GM21381 (cell line): ENCODE measurements at regions not wholly inside any gene's neighbourhood (a gene's known extent, or its start where the extent isn't known, plus 50 kb on each side); places are given as distances from the start of the nearest gene placed in this dataset.

Source experiments
- ATAC-seq: cut with Tn5 transposase; IDR thresholded peaks from one replicate; pipeline ENCODE4 v1.9.1; 2021; ENCODE audit warnings: mild to moderate bottlenecking, moderate library complexity; ENCODE audit not compliant: unreplicated experiment

DNA sequence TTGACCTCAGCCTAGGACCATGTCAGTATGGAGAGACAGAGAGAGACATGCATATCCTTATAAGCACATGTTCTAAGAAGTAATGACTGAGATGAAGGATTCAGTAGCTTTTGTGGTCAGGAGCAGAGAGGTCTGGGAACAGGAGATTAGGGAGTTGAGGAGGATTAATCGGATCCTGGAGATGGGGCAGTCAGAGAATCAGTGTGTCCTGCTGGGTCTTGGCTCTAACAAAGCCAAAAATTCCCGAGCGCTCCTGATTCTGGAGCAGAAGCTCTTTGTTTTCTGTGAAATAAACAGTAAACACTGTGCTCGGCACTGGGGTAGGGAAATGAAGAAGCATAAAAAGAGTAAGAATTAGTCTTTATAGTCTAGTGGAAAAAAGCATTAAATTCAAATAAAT is 520.0 kb upstream of the CLINT1 start:
- no peak for ATAC-seq

DNA sequence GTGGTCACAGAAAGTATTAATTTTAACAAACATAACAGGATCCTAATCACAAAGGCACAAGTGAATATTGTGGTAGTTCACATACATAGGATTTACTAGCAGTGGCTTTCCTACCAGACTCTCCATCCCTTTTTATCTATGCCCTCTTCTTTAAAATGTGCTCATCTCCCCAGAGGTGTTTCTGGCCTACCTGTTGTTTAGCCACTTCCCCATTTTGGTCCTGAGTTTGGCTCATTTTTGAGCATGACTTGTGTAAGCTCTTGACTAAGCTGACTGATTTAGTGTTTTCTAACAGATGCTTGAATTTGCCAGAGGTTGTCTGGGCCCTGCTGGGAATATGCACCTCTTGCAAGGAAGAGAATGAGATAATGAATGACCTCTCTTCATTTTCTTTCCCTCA is 517.7 kb upstream of the CLINT1 start:
- ATAC-seq = no peak

DNA sequence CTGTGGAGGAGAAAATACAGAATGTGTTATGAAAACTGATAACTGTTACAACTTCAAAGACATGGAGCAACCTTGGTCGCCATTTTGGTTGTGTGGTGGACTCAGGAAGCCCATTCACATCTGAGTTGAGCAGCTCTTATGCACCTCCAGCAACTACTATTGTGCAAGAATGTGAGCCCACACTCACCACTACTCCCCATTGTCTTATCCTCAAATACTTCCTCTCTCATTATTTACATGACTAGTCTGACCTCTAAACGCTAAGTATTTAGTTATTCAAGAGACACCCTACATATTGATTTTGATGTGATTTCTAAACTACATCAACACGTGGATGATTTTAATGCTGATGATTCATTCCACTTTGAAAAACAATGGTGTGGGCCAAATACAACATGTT is 516.6 kb upstream of the CLINT1 start:
- ATAC-seq = no peak

DNA sequence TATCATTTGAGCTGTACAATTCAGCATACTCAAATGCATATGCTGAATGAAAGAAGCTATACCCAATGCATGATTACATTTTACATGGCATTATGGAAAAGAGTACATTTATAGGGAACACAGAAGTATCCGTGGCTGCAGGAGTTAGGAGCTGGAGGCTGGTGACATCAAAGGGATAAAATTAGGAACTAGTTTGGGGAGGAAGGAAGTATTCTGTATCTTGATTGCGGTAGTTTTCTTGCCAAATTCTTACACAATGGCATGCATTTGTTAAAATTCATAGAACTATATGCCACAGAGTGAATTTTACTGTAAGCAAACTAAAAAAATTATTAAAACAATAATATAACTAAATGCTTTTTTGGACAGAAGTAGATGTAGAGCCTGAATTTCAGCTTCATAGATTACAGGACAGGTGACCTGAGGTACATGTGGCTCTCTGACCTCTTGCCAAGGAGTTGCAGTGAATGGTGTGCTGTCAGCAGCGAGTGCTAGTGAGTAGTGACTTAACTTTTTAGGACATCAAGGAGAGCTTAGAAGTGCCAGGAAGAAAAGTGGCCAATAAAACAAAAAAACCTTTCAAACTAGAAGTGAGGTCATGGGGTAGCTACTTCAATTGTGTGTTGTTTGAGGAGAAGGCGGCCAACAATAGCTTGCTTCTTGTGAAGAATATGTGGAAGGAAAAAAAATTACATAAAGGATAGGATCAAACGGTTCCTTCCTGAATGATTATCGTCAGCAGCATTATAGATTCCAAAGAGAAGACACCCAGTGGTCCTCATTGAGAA is 514.9 kb upstream of the CLINT1 start:
- ATAC-seq = no peak

DNA sequence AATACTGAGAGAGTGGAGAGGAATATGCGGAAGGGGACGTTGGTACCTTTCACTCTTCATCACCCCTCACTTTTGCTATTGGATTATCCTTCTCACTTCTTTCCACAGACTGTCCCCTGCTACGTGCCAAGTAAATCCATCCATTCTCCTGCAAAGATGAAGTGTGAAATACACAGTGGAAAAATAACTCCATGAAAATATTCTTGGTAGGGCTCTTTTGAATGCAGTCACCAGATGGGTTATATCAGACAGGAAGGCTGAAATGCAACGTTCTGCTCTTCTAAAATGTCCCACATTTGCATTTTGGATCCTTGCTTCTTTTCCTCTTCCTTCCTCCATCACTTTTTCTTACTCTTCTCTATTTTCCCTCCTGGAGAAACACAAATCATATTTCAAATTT is 510.3 kb upstream of the CLINT1 start:
- ATAC-seq = no peak

DNA sequence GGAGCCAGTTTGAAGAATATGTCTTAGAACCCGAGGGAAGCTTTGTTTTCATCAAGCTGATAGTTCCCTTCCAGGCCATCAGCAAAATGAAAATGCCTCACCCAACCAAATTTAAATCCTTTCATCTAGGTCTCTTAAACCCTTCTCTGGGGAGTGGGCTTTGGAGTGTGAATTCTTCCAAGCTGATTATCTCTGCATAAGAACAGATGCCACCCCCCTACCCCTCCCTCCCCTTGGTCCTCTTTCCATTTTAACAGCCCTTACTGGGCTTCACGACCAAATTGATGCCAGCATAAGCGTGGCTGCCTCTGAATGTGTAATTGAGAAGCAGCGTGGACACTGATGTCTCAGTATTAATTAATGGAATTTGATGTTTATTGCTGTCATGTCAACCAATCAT is 509.7 kb upstream of the CLINT1 start:
- ATAC-seq = no peak

DNA sequence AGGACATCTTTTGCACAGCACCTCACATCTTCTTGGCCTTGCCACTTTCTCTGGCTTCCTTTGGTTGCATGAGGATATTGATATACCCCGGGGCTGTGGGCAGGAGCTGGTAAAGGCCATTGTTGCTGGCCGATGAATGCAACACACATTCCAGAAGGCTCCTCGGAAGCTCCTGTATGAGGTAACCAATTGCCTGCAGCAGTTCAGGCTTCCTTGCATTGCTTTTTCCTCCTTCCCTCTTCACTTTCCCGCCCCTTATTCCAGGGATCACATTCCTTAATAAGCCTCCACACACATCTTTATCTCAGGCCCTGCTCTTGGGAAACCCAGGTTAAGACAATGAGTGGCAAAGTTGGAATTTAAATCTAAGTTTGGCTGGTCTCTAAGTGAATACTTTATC is 505.4 kb upstream of the CLINT1 start:
- ATAC-seq = no peak

DNA sequence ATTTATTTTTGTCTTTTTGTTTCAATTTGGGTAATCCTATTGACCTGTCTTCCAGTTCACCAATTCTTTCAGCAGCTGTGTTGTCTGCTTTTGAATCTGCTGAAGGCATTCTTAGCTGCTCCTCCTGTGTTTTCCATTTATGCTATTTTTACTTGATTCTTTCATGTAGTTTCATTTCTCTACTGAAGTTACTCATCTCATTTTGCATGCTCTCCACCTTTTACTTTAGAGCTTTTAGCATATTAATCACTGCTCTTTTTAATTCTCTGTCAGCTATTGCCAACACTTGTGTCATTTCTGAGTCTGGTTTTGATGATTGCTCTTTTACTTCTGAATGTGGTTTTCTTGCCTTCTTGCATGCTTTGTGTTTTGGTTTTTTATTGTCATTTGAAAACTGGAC is 496.0 kb upstream of the CLINT1 start:
- ATAC-seq = no peak

DNA sequence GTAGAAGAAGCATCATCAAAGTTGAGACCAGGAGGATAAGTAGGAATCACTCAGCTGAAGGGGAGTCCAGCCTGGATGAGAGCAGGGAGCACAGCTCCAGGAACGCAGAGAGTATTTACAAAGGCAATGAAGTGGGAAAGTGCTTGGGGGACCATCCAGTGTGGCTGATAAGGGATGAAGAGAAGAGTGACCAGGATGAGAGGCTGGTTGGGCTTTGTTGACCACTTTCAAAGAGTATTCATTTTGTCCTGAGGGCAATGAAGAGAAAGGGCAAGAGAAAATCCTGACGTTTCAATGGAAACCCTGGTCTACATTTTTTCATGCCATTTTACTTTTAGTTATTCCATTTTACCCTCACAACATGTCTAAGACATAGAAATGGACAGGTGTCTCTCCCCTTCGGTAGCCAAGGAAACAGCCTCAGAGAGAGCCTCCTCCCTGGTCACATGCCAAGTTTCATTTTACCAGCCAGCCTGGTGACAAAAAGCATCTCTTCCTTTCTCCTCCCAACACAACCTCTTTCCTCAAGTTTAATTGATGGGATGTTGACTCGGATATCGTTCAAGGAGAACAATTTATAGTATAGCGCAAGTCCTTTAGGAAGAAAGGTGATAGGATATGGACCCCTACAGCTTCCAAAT is 492.7 kb upstream of the CLINT1 start:
- ATAC-seq = no peak

DNA sequence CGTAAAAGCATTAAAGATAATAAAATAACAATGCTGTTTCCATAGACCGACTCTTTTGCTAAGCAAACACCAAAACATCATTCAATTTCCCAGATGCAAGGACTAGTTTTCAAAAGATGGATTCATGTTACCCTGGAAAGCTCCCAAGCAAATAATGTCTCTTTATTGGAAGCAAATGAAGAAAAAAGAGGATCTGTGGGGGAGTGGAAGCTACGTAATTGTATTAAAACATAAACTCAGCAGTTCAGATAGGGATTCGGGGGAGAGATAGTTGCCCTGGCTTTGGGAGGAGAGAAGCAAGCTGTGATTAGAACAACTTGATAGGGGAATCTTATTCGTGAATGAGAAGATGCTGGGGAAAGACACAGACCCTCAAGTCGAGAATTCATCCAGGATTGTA is 491.0 kb upstream of the CLINT1 start:
- no peak for ATAC-seq

DNA sequence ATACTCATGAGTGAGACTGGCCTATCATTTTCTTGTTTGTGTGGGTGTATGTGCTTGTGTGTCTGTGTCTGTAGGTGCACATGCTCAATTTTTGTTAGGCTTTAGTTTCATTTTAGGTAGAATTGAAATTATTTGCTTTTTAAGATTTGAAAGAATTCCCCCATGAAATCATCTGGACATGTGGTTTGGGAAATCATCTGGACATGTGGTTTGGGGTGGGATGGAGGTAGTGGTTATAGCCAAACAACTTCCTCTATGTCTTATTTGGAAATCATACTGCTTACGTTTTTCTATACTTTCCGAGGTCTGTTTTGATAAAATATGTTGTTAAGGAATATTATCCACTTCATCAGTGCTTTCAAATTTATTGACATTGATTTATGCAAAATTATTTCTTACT is 485.4 kb upstream of the CLINT1 start:
- no peak for ATAC-seq

DNA sequence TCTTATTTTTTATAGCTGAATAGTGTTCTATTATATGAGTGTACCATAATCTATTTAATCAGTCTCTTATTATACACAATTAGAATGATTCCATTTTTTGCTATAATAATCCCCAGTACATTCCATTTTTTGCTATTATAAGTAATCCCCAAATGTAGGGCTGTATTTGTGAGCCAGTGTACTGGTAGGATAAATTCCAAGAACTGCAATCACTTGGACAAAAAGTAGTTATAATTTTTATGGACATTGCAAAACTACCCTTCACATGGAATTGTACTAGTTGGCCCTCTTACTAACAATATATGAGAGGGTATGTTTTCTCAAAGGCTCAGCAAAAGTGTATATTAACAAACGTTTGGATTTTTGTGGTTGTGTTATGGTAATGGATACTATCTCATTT is 481.7 kb upstream of the CLINT1 start:
- ATAC-seq = no peak

DNA sequence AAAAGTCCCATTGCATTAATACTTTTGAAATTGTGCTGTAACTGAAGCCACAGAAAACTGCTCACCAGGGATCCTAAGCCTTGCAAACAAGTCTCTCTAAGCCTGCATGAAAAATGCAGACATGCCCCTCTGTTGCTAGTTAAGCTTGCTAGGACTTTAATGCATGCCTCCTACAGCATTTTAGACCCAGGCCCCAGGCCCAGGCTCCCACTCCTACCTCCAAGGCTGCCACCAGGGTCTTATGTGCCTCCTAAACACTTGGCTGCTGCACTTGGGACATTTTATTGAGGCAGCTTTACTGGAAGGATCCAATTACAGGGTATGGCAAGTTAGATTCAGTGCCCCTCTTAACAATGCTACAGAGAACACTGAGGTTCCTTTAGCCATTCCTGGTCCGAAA is 467.3 kb upstream of the CLINT1 start:
- no peak for ATAC-seq

DNA sequence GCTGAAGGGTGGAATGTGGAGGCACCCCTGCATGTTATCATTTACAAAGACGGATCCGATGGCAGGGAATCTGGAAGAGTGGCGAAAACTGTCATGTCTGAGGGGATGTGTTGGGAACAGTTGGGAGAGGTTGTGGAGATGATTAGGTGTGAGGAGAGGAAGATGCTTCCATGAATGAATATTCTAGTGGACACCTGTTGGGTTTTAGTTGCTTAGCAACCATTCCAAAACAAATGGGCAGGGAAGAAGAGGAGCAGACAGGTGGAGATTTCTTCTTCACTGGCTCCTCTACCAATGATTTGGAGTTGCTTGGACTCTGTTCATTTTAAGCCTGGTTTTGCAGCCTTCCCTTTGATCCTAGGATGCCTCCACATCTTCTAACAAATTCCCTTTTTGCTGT is 465.3 kb upstream of the CLINT1 start:
- ATAC-seq = no peak

DNA sequence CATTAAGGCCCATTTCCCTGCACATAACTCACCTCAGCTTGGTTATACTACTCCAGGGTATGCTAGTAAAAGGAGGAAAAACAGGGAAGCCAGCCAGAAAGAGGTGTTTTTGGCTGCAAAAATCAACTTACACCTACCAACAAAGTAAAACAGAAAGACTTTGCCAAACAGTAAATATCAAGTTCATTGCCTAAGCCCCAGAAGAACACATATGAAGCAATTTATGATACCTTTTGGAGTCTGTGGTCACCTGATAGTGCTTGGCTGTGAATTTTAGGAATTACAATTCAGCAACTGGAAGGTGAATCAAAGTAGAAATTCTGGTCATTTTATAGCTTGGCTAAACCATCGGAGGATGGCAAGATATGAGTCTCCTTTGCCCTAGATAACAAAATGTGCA is 463.7 kb upstream of the CLINT1 start:
- ATAC-seq = no peak

DNA sequence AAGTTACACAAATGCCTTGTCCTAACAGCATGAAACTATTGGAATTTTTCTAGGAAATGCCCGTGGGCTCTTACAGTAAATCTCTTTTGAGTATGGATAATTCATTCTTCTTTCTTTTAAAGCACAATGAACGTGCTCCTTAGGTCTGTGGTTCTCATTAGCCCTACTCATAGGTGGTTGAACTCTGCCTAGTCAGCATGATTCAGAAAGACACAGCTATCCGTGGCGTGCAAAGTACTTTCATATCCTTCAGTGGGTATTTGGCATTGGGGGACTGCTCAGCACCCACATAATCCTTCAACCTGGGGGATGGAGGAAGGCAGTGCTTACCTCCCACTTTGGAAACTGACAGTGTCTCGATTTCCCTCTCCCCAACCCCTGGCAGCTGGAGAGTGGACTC is 462.0 kb upstream of the CLINT1 start:
- ATAC-seq = no peak

DNA sequence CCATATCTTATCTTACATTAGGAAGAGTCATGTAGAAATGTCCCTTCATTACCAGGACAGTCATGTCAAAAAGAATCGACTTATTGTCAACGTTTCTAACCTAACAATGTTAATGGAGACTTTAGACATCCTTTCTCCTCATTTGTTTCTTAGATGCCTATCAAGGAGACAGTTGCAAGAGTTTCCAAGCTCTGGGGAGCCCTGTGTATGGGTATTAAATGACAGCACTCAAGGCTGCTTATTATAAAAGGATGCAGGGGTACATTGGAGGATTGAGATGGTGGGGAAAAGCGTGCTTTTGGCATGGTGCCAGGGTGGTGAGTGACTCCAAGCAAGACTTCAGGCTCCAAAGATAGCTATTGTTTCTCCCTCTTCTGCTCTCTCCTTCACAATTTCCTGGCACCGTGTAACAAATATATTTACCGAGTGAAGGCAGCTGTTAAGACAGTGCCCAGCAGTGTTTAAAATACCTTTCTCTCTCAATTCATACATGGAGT is 461.3 kb upstream of the CLINT1 start:
- no peak for ATAC-seq

DNA sequence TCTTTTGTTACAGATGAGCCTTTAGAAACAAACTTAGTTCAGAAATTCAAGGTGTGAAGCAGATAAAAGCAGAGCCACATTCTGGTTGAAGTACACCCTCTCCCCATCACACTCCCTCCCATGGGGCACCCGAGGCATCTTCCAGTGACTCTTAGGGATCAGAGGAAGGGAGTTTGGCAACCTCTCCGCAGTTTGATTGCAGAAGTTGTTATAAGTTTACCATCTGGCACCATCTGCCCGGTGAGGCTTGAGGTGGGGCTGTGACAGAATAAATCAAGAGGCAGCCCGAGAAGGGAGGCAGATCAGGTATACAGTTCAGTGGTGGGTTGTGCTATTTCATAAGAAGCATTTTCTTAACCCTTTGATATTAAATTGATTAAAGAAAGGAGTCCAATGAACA is 458.6 kb upstream of the CLINT1 start:
- no peak for ATAC-seq

DNA sequence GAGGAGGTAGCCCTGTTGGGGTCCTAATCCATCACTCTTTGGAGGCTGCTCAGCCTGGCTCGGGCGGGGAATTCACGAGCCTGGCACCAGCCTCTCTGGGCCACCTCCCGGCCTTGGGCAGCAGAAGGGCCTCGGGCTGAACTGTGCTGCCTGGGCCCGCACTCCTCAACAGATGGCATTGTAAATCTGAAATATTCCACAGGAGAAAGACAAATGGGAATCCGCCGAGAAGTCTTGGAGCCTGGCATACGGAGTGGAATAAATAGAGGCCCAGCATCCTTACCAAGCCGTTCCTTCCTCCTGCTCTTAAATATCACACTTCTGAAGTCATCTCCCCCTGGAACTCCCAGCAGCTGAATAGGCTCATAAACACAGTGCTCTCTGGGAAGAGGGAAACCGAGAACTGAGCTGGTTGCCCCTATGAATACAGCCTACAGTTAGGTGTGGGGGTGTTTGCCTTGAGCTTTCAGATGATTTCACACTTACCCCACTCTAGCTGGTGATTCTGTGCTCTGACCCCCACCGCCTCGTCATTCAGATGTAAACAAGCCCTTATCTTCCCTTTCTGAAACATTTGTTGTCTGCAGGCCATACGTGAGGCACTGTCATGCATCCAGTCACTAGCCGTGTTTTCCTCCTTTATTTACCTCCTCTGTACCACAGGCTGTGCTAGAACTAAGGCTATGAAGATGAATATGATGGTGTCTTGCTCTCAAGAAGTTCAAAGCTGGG is 455.0 kb upstream of the CLINT1 start:
- no peak for ATAC-seq

DNA sequence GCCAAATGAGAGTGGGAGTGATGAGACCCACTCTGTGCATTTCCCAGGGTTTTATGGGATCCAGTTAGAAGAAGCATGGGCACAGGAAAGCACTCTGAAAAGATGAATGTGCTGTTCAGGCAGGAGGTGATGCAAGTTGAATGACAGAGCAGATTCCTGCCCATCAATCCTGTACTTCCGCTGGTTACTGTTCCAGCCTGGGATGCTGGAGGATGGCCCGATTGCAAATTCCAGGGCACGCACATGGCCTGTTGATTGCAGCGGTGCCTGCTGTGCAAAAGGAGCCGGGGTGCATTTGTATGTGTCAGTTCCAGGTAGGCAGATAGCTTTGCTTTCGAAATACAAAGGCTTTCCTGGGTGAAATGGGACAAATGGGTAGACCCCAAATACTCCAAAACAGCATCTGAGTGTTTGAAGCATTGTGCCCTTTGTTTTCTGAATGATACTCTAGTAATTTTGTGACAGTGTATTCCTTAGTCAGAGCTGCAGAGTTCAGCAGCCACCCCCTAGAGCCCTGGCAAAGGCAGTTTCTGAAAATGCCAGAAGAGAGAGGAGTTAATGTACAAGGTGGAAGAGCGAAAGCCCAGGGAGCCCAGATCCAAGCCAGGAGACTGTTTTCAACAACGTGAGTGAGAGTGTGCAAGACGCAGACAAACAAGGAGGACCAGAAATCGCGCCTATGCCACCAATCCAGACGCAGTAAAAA is 454.2 kb upstream of the CLINT1 start:
- no peak for ATAC-seq

DNA sequence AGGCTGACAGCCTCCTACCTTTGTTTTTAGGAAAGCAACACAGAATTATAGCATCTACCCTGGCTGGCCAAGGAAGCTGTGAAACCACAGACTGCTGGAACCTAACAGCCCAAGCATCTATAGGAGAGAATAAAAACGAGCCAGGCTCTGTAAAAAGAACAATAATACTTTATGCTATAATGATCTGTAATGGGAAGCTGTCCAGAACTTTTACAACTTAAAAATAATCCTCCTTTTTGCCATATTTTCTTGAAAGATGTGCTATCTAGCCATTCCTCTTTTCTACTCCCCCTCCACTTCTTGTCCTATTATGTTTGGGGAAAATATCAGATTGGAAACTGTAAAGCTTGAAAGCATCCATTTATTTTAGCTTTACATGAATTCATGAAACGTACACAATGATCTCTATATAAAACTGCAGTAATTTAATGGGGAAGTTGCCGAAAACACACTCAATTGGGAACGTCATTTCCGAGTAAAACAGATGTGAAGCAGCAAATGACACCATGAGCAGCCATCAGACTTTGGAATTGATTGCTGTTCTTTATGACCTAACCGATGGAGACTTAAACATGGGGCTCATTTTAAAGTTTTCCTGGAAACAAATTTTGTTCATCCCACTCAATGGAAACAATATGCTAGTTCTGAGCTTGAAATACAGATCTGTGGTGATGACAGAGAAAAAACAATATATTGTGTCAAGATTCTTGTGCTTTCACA is 450.3 kb upstream of the CLINT1 start:
- ATAC-seq = no peak
